Erythroblast (primary cell): ENCODE measurements at regions not wholly inside any gene's neighbourhood (a gene's known extent, or its start where the extent isn't known, plus 50 kb on each side); places are given as distances from the start of the nearest gene placed in this dataset.

Experiments used
- GATA1 ChIP-seq: IDR thresholded peaks from 2 replicates; pipeline ENCODE4 v1.6.1; 2011; ENCODE audit warnings: low read depth, mild to moderate bottlenecking, control low read depth, low read length, moderate library complexity
- POLR2A ChIP-seq: IDR thresholded peaks from 2 replicates; pipeline ENCODE4 v1.6.1; 2011; ENCODE audit warnings: mild to moderate bottlenecking, low read length

GRCh38 chr10:64635906-64636305 is 1114.7 kb downstream of the REEP3 start:
- TF ChIP-seq POLR2A (no peak), GATA1 (no peak)
